Neutrophil (primary cell): ENCODE measurements at regions not wholly inside any gene's neighbourhood (a gene's known extent, or its start where the extent isn't known, plus 50 kb on each side); places are given as distances from the start of the nearest gene placed in this dataset.
"Not testable (repeated sequence)": the region's sequence is repeated elsewhere in the genome, so short reads cannot be mapped to it uniquely, and the experiment has no call there.

Experiments used
- H3K27ac ChIP-seq: fragments of 200-600 bp; sonication (generic); 2 replicates; pipeline ENCODE4 v1.5.1; 2016; ENCODE audit warnings: mild to moderate bottlenecking, moderate library complexity
- H3K27me3 ChIP-seq: fragments of 200-600 bp; sonication (generic); 2 replicates; pipeline ENCODE4 v1.6.0; 2016; ENCODE audit warnings: mild to moderate bottlenecking
- H3K36me3 ChIP-seq: fragments of 200-600 bp; sonication (generic); 2 replicates; pipeline ENCODE4 v1.5.1; 2017
- H3K4me1 ChIP-seq, 2 experiments: fragments of 200-600 bp in 1 of 2; sonication (generic) in 1 of 2; 1 replicate in 1 of 2; 2 replicates in 1 of 2; pipeline versions ENCODE4 v1.5.1 to v1.6.1; 2013 to 2016; ENCODE audit warnings: low read depth in 1 of 2, low read length in 1 of 2, mild to moderate bottlenecking in 1 of 2, moderate library complexity in 1 of 2; ENCODE audit not compliant: control insufficient read depth in 1 of 2, insufficient read depth in 1 of 2
- H3K4me3 ChIP-seq, 2 experiments: fragments of 200-600 bp in 1 of 2; sonication (generic) in 1 of 2; 1 replicate in 1 of 2; 2 replicates in 1 of 2; pipeline ENCODE4 v1.5.1; 2013 to 2016; ENCODE audit warnings: low read depth in 1 of 2, low read length in 1 of 2, mild to moderate bottlenecking in 1 of 2, moderate library complexity in 1 of 2
- H3K9me3 ChIP-seq: fragments of 200-600 bp; sonication (generic); 2 replicates; pipeline ENCODE4 v1.5.1; 2016
- CTCF ChIP-seq: fragments of 200-600 bp; sonication (generic); IDR thresholded peaks from 2 replicates; pipeline ENCODE4 v1.5.1; 2016; ENCODE audit warnings: antibody characterized with exemption

DNA sequence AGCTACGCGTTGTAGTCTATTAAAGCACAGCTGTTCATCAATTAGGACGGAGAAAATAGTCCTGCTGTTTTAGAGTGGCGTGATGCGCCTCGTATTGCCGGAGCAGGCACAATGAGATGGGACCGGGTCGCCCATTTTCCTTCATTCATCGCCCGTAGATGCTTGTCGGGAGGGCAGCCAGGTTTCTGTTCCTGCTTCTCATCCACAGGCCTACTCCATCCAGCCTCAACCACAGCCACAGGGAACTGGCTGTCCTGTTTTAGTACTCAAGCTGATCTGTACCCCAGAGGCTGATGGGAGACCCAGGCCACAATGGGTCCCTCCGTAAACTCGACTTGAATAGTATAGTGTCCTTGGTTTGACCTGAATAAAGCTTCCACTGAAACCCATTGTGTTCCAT is 264.0 kb downstream of the VRK1 start:
- Histone ChIP-seq H3K27ac (no peak overlapping the region), H3K4me1 (no peaks in the 10 kb centered on the region), H3K36me3 (no peaks in the 10 kb centered on the region), H3K9me3 (no peaks in the 10 kb centered on the region), H3K27me3 (peaks cover 21% of the 10 kb centered on the region), H3K4me3 (no peak overlapping the region)
- TF ChIP-seq CTCF, result no peak

- Histone ChIP-seq H3K4me1 (no peaks in the 10 kb centered on the region), H3K36me3 (no peaks in the 10 kb centered on the region), H3K4me3 (no peak overlapping the region), H3K27me3 (peaks cover 21% of the 10 kb centered on the region), H3K9me3 (no peaks in the 10 kb centered on the region), H3K27ac (no peak overlapping the region)
- TF ChIP-seq CTCF, result no peak
These were observed 264.5 kb downstream of the VRK1 start for GRCh38 chr14:97061714-97062113.

DNA sequence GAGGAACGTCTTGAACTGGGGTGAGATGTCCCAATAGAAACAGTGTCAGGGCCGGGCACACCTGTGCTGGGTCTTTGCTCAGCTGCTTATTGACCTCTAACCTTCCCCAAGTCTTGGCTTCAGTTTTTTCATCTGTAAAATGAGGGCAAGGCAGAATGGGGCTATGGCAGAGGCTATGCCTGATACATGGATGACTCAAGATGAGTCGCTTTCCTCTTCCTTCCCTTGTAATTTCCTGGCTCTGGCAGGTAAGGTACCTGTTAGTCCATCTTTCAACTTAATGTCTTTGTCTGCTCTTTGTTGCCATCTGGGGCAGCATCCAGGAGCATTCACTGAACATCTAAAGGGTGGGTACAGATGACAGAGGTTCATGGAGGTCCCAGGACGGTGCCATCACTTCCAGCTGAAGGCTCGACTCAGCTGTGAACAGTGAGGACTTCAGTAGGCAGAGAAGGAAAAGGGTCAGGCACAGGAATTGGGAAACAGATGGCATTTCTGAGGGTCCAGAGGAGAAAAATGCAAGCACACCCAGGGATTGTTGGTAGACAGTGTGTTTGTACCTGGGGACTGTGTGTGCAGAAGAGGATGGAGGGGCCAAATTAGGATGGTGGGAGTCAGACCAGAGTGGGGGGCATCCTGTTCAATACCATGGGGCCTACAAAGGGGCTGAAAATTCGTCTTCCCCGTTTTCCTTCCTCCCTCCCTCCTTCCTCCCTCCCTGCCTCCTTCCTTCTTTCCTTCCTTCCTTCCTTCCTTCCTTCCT is 268.3 kb downstream of the VRK1 start:
- Histone ChIP-seq H3K4me3 (no peak overlapping the region), H3K9me3 (no peaks in the 10 kb centered on the region), H3K27me3 (peaks cover 21% of the 10 kb centered on the region), H3K36me3 (no peaks in the 10 kb centered on the region), H3K27ac (no peak overlapping the region), H3K4me1 (no peaks in the 10 kb centered on the region)
- no peak for TF ChIP-seq CTCF

GRCh38 chr14:97066068-97066899 is 269.1 kb downstream of the VRK1 start:
- no peak overlapping the region for H3K4me3 ChIP-seq
- no peaks in the 10 kb centered on the region for H3K36me3 ChIP-seq
- H3K27ac ChIP-seq, result no peak overlapping the region
- H3K27me3 ChIP-seq, result peaks cover 21% of the 10 kb centered on the region
- H3K9me3 ChIP-seq, result no peaks in the 10 kb centered on the region
- H3K4me1 ChIP-seq, result no peaks in the 10 kb centered on the region
- TF ChIP-seq CTCF, result no peak

DNA sequence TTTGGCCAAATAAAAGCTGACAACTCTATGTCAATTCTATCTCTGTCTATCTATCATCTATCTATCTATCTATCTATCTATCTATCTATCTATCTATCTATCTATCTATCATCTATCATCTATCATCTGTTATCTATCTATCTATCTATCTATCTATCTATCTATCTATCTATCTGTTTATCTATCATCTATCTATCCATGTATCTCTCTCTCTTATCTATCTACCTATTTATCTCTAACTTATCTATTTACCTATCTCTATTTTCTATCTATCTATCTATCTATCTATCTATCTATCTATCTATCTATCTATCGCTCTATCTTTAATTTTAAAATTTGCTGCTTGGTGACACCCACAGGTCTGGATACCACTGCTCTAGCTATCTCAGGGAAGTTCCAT is 271.1 kb downstream of the VRK1 start:
- peaks cover 22% of the 10 kb centered on the region for H3K27me3 ChIP-seq
- H3K9me3 ChIP-seq, H3K4me1 ChIP-seq, H3K36me3 ChIP-seq, H3K4me3 ChIP-seq, H3K27ac ChIP-seq: not testable (repeated sequence)

GRCh38 chr14:97070259-97070658 is 273.1 kb downstream of the VRK1 start:
- Histone ChIP-seq H3K27me3 (peaks cover 35% of the 10 kb centered on the region), H3K27ac (no peak overlapping the region), H3K36me3 (no peaks in the 10 kb centered on the region), H3K4me3 (no peak overlapping the region), H3K9me3 (no peaks in the 10 kb centered on the region), H3K4me1 (no peaks in the 10 kb centered on the region)
- TF ChIP-seq CTCF, result no peak
